Cardiac septum (tissue), 1 donor: ENCODE measurements at regions not wholly inside any gene's neighbourhood (a gene's known extent, or its start where the extent isn't known, plus 50 kb on each side); places are given as distances from the start of the nearest gene placed in this dataset.

Experiments
- DNase-seq: peaks from one replicate; pipeline ENCODE4 v3.0.0-alpha.2; 2020; ENCODE audit warnings: low spot score
- intact Hi-C: fragments of 100-400 bp; cut with DNase I; formaldehyde crosslinking; loops from one replicate; pipeline ENCODE4 v1.14.0; 2022
- donor health status: DM: no; HTN: no; CAD: no.

DNA sequence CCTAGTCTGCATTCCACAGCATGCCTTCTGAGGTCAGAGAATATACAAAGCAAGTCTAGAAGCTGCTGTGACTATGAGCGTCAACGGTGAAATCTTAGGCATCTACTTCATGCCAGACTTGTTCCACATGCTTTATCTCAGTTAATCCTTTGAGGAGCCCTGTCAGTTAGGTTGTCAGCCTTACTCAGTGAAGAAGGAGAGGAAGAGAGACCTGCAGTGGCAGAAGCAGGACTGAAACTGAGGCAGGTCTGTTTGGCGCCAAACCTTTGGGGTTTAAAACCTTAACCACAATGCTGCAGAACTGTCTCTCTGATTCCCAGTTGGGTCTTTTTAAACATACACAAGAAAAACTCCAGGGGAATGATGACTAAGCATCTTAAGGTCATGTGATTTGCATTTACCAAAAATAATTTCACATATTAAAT is 139.0 kb upstream of the LIPC start:
- no peak for DNase-seq
- intact Hi-C loops: no loop called here

DNA sequence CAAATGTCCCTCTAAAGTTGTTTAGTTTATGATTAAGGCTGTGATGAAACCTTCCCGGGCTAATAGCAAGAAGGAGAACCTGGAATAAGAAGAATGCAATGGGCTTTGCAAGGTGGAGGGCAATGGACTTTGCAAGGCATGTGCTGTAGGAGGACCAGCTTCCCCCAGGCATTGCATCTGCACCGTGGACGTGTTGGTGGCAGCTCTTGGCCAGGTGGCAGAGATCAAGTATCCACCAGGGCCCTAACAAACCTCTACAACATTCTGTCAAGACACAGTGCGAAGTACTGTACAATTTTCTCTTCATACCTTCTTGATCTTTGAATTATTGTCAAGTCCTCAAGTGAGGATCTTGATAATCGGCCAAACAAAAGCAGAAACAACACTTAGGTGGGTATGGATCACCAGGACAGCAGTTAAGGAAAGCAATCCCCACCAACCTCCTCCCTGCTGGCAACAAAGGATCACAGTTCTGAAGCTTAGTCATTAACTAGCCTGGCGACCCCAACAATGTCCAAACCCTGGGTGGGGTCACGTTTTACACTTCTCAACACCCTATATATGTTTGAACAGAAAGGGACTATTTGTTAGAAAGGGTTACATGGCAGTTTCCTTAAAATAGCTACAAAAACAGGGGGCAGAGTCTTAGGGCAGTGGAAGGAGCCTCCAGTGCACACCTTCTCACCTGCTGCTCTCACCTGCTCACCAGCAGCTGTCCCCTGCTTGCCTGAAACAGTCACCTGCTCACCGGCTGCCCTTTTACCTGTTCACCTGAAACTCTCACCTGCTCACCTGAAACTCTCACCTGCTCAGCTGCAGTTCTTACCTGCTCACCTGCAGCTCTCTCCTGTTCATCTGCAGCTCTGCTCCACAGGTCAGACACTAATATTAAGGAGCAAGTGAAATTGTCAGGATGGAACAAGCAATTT is 137.9 kb upstream of the LIPC start:
- intact Hi-C loops: no loop called here
- no peak for DNase-seq

DNA sequence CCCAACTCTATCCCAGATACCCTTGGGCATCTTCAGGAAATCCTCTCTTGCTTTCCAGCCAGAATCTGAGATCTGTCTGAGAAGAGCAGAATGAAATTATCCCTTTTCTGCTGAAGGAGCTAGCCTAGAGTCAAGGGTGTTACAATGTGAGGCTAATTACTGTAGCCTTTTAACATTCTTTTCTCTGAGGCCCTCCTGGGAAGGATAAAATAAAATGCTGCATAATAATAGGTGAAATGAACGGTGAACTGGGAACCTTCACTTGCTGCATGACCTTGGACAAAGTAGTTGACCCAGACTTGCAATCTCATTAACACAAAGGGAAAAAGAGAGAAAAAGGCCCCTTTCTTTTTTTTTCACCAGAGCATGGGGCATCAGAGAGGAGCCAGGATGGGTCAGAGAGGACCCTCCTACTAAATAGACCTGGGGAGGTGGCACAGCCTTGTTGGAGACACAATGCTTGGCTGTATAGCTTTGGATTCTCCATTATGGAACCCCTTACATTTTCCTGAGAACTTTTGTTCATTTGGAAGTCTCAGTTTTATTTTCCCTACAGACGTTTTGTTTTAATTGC is 137.0 kb upstream of the LIPC start:
- no peak for DNase-seq
- intact Hi-C loops: no loop called here

DNA sequence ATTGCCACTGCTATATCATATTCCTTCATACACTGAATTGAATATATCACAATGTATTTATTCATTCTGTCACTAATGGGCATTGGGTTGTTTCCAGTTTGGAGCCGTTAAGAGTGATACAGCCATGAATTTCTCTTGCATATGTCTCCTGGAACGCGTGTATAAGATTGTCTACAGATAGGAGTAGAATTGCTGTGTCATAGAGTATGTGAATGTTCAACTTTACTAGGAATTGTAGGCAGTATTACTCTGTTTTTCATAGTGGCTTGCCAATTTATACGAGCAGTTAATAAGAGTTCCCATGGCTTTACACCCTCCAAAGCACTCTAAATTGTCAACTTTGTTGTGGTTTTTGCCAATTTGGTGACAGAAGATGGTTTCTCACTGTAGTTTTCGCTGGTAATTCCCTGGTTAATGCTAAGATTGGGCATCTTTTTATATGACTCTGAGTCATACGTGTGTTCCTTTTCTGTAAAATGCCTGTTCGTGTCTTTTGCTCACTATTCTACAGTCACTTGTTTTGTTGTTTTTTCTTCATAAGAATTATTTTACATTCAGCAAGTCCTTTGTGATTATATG is 136.1 kb upstream of the LIPC start:
- intact Hi-C loops: no loop called here
- no peak for DNase-seq

DNA sequence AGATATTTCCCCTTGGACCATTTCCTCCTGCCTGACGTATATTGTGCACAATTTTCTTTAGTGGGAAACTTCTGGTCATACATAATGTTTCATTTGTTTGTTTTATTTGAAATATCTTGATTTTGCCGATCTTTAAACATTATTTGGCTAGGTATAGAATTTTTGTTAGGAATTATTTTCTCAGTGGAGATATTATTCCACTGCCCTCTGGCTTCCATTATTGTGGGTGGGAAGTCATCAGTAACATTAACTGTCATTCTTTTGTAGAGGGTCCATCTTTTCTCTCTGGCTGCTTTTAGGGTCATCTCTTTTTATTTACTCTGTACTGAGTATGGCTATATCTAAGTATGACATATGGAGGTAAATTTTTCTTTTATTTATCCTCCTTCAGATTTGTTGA is 135.5 kb upstream of the LIPC start:
- intact Hi-C loops: no loop called here

DNA sequence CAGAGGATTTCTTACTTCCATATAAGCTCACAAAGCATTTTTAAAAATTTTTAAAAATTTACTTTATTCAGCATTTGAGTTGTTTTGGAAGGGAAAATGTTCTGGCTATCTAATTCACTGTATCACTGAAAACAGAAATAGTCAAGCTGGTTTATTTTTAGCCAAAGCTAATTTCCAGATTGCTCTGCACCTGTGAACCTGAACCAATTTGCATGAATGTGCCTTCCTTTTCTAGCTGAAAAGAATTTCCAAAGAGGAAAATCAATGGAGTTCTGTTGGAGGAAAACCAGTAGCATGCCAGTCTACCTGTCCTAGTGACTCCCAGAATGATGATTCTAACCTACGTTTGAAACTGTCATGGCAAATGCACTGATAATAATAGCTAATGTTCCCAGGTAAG is 134.2 kb upstream of the LIPC start:
- DNase-seq: no peak
- intact Hi-C loops: no loop called here

More for the DNA sequence above, 135.5 kb upstream of the LIPC start:
- DNase-seq: no peak

DNA sequence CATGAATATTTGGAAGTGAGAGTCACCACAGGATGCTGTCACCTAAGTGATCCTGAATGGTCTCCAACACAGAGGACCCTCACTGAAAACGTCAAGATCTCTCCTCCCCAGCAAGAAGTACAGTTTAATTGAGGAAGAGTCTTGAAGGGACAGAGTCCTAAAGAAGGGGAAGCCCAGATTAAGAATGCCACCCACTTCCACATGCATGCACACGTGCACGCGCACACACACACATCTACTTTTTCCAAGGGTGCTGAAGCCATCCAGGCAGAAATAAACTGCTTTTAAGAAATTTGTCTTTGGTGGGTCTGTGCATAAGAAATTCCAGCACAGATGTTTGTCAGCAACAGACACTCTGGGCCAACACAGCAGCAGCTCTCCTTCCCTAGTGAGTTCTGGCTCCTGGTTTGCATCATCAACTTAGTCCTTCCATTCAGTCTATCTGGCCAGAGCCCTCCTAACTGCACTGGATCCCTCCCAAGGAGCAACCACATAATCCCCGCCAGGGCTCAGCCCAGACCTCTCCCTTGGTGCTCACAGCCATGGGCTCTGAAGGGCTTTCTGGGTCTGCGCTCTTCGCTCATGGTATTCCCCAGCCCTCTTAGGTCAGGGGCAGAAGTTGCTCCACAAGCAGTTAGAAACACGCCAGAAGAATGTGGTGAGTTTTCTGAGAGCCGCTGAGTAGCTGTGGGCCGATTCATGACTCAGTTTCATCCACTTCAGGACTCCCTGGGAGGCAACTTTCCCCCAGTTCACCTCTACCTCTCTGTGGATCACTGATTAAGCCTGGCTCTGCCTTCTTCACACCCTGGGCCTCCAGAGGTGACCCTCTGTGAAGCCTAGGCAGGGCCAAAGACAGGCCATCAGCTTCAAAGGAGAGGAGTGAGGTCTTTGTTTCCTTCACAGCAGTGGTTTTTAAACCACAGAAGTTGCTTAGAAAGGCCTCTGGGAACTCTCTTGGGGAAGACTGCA is 132.6 kb upstream of the LIPC start:
- intact Hi-C loops: no loop called here

DNA sequence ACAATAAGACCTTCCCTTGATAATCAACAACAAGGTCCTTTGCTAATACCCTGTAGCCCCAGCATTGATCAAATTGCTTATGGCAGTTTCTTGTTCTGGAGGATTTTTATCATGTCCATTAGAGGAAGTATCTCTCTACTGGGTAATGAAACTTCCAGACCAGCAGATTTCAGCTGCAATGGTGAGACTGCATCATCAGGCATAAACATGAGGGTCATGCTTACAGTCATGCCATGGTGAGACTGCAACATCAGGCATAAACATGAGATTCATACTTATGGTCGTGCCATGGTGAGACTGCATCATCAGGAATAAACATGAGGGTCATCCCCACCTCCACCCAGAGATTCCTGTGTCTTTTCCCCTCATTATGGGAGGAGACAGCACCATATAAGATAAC is 129.0 kb upstream of the LIPC start:
- intact Hi-C loops: no loop called here

More for the DNA sequence above, 132.6 kb upstream of the LIPC start:
- DNase-seq: no peak

DNA sequence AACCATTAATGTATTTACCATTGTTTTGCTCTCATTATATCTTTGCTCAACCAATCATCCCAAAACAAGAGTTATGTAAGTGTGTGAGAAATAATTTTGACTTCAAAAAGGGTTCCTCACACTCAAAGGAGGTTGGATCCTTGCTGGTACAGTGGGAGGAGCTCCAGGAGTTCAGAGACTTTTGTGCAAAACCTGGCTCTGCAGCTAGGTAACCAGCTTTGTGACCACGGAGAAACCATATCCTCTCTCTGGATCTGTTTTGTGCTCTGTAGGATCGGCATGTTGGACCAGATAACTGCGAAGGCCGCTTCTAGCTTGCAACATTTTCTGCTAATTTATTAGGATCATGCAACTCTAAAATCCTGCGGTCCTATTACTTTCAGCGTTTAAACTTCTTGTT is 128.6 kb upstream of the LIPC start:
- no peak for DNase-seq
- intact Hi-C loops: no loop called here

More for the DNA sequence above, 129.0 kb upstream of the LIPC start:
- DNase-seq: no peak

DNA sequence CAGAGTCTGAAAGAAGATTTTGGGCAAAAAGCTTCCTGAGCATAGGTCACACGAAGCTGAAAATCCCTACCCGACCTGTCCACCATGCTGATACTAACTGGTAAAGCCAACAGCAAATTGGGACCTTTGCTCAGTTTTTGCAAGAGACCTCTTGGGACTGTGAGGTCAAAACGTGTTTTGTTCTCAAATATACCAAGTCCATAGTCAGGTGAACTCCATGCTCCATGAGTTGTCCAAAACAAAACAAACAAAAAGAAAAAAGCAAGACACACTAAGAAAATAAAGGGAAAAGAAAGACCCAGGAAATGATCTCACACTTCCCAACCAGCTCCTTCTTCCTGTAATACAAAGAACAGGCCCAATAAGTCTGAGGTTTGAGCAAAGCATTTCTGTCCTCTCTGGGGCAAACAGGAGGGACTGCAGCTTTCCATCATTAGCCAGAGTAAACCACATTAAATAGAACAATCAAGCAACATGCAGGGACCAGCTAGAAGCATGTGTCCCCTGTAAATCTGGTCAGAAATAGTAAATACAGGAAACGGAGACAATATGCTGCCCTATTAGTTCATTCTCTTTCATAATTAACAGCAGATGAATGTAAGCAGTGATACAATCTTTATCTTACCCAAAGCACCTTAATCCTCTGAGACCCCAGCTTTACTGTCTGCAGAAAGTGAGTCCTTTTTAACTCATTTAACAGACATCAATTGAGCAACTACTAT is 125.0 kb upstream of the LIPC start:
- DNase-seq: no peak
- intact Hi-C loops: no loop called here

DNA sequence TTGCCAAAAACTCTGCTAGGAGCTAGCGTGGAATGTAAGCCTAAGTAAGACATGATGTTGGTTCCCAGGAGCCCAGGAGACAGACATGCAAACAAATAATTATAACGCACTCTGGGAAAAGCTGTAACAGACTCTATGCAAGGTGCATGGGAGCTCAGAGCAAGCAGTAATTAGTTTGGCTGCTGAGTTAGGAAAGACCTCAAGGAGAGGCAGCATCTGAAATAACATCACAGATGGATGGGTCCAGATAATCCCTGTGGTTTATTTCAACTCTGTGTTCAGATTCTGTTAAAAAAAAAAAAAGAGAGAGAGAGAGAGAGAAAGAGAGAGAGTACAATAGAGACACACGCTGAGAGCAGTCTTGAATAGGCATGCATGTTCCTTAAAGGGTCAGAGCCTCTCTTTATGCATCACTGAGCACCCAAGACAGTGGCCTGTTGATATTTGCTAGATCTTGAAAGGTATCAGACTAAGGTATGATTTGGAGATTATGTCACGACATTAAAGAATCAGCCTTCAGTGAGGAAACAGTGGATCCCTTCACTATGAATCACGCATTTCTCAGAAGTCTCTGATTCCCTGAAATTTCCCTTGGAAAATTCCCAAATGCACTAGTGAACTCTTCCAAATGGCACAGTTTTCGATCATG is 124.4 kb upstream of the LIPC start:
- intact Hi-C loops: no loop called here
- DNase-seq: no peak

DNA sequence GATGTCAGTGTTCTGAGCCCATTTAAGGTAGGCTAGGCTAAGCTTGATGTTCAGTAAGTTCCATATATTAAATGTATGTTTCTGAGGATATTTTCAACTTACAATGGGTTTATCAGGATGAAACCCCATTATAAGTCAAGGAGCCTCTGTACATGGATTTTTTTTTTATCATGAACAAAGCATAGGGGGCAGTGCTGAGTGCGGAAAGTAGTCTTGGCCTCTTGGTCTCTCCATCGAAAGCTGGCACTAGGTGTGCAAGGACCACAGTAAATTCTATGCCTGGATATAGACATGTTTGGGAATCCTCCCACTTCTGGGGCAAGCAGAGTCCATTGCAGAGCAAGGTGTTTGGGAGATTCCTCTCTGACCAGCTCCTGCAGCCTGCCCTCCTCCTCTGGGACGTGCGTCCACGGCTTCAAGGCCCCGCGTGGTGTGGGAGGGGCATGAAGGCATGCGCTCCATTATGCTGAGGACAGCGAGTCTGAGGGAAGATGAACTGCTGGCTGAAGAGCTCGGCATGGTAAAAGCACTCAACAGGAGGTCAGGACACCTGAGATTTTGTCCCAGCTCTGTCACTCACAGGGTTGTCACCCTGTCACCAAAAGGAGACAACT is 122.9 kb upstream of the LIPC start:
- intact Hi-C loops: no loop called here
- no peak for DNase-seq

DNA sequence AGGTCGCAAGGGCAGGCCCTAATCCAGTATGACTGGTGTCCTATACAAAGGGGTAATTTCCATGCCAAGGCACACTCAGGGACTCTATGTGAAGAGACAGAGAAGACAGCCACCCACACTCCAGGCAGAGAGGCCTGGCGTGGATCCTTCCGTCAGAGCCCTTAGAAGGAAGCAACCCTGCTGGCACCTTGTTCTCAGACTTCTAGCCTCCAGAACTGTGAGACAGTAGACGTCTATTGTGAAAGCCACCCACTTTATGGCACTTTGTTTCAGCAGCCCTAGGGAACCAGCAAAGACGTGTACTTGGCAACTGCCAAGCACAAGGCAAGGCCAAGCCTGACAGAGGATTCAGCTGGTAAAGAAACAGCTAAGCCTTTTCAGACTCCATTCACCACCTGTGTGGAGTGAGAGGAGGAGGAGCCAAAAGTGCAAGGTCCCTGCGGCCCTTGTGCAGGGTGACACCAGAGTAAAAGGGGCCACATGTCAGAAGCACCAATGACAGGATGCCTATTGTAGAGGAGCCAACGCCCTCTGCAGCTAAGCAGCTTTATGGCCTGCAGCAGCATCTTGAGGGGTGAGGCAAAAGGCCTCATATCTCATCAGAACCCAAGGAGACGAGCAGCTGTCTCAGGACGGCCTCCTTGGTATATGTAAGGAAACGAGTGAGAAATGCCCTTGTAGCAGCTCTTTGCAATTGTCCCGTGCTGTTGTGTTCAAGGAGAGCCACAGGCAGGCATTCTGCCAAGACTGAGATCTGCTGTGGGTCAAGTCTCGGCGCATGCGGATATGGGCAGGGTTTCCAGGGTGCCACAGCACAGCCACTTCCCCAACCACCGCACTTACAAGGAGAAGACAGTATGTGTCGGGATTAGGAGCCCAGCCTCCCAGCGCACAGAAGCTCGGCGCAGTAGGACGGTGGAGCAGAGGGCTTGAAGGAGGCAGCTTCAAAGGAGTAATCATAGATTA is 121.5 kb upstream of the LIPC start:
- peak; percentile 85 for DNase-seq
- intact Hi-C loops: no loop called here

DNA sequence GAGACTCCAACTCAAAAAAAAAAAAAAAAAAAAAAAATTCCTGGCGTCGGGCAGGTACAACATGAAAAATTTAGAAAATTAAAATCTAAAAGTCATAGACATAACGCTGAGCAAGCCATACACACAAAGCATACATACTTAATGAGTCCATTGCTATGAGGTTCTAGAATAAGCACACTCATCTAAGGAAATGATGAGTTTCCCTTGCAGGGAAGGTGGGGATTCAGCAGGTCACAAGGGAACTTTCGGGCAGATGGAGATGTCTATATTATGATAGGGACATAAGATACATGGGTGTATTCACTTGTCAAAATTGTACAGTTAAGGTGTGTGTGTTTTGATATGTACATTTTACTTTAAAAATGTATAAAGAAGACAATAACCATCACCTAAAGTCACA is 120.2 kb upstream of the LIPC start:
- intact Hi-C loops: no loop called here
- DNase-seq: no peak

DNA sequence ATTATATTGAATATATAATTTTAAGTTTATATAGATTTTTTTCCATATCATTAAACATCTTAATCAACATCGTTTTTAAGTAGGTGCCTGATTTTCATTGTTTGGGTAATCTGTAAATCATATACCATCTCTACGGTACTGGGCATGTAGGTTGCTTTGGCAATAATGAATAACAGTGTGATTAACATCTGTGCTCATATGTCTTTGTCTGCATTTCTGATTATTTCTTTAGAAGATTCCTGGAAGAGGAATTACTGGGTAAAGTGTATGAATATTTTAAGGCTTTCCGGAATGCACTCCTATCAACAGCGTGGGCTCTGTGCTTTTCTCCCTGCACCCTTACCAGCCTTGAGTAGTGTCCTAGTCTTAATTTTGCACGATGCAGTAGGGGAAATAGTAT is 119.8 kb upstream of the LIPC start:
- intact Hi-C loops: no loop called here
- DNase-seq: no peak

DNA sequence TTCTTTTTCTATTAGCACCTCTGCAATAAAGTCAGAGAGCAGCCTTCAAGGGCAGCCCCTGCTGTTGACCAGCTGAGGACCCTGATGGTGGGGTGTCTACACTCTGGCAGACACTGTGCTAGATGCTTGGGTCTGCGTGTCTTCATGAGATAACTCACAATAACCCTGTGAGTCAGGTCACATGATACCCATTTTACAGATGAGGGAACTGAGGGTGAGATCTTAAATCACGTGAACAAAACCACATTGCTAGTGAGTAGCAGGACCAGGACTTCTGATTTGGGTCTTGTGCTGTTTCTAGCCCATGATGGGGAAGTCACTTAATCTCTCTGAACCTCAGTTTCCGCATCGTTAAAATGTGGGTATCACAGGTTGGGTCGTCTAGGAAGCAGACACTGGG is 118.5 kb upstream of the LIPC start:
- no peak for DNase-seq
- intact Hi-C loops: no loop called here
